CD14-positive monocyte (primary cell): ENCODE measurements at regions not wholly inside any gene's neighbourhood (a gene's known extent, or its start where the extent isn't known, plus 50 kb on each side); places are given as distances from the start of the nearest gene placed in this dataset.

ENCODE experiments used
- DNase-seq, 3 donors: peaks; one replicate each; pipeline ENCODE4 v3.0.0-alpha.2; 2011 to 2022
- H2AFZ ChIP-seq: 2 replicates; pipeline ENCODE4 v1.6.0; 2012; ENCODE audit warnings: mild to moderate bottlenecking, low read depth, low read length, inconsistent platforms; ENCODE audit not compliant: insufficient read depth, poor library complexity, severe bottlenecking
- H3K27ac ChIP-seq, 2 donors: 1 replicate in 1 of 2; 2 replicates in 1 of 2; pipeline ENCODE4 v1.5.1; 2012 to 2013; ENCODE audit warnings: low read length in 2 of 2, control low read depth in 1 of 2, inconsistent platforms in 1 of 2, low read depth in 1 of 2, mild to moderate bottlenecking in 1 of 2
- H3K27me3 ChIP-seq, 2 donors: one replicate each; pipeline versions ENCODE4 v1.6.0 to v1.6.1; 2011 to 2013; ENCODE audit warnings: low read length in 2 of 2; ENCODE audit not compliant: control insufficient read depth in 2 of 2, insufficient read depth in 2 of 2
- H3K36me3 ChIP-seq, 2 donors: replicated peaks in 1 of 2; 1 replicate in 1 of 2; 2 replicates in 1 of 2; pipeline versions ENCODE4 v1.5.1 to v1.6.1; 2012 to 2013; ENCODE audit warnings: low read length in 2 of 2, control low read depth in 1 of 2, inconsistent platforms in 1 of 2, mild to moderate bottlenecking in 1 of 2; ENCODE audit not compliant: insufficient read depth in 2 of 2, control insufficient read depth in 1 of 2
- H3K4me1 ChIP-seq, 2 donors: 1 replicate in 1 of 2; 2 replicates in 1 of 2; pipeline versions ENCODE4 v1.5.1 to v1.6.1; 2012 to 2013; ENCODE audit warnings: low read length in 2 of 2, control low read depth in 1 of 2, inconsistent platforms in 1 of 2, mild to moderate bottlenecking in 1 of 2, moderate library complexity in 1 of 2; ENCODE audit not compliant: insufficient read depth in 2 of 2, control insufficient read depth in 1 of 2
- H3K4me2 ChIP-seq: replicated peaks from 2 replicates; pipeline ENCODE3; 2012; ENCODE audit warnings: low read length, moderate library complexity, mild to moderate bottlenecking; ENCODE audit not compliant: poor library complexity, severe bottlenecking; ENCODE audit errors: extremely low read depth
- H3K4me3 ChIP-seq, 3 experiments: fragments of 200-600 bp in 1 of 3; sonication (generic) in 1 of 3; replicated peaks in 1 of 3; 1 replicate in 2 of 3; 2 replicates in 1 of 3; pipeline ENCODE4 v1.5.1; 2011 to 2013; ENCODE audit warnings: low read length in 3 of 3, mild to moderate bottlenecking in 3 of 3, control low read depth in 2 of 3, low read depth in 2 of 3, inconsistent platforms in 1 of 3, moderate library complexity in 1 of 3
- H3K79me2 ChIP-seq: 2 replicates; pipeline ENCODE4 v1.6.0; 2012; ENCODE audit warnings: mild to moderate bottlenecking, control low read depth, inconsistent platforms, low read length, moderate library complexity; ENCODE audit not compliant: insufficient read depth
- H3K9ac ChIP-seq: 2 replicates; pipeline ENCODE4 v1.6.0; 2017; ENCODE audit warnings: low read length, mild to moderate bottlenecking; ENCODE audit not compliant: insufficient read depth, poor library complexity, severe bottlenecking
- H3K9me3 ChIP-seq, 2 donors: replicated peaks in 1 of 2; 1 replicate in 1 of 2; 2 replicates in 1 of 2; pipeline versions ENCODE4 v1.5.1 to v1.6.1; 2012 to 2013; ENCODE audit warnings: low read length in 2 of 2, control low read depth in 1 of 2; ENCODE audit not compliant: control insufficient read depth in 1 of 2, insufficient read depth in 1 of 2
- H4K20me1 ChIP-seq: 2 replicates; pipeline ENCODE4 v1.6.0; 2012; ENCODE audit warnings: mild to moderate bottlenecking, low read length, control low read depth, moderate library complexity; ENCODE audit not compliant: insufficient read depth
- H3K27ac Mint-ChIP-seq, 7 donors: one replicate each; pipeline ENCODE4 v1.8.0; 2020; ENCODE audit warnings: mild to moderate bottlenecking in 7 of 7, mixed read lengths in 7 of 7, moderate library complexity in 6 of 7, inconsistent platforms in 2 of 7
- H3K27me3 Mint-ChIP-seq, 3 donors: one replicate each; pipeline ENCODE4 v1.8.0; 2021 to 2022; ENCODE audit warnings: low read depth in 3 of 3, mild to moderate bottlenecking in 3 of 3, mixed read lengths in 3 of 3, moderate library complexity in 3 of 3, inconsistent platforms in 1 of 3
- H3K36me3 Mint-ChIP-seq, 2 donors: one replicate each; pipeline ENCODE4 v1.8.0; 2020; ENCODE audit warnings: mixed read lengths in 2 of 2, inconsistent platforms in 1 of 2, mild to moderate bottlenecking in 1 of 2
- H3K4me1 Mint-ChIP-seq: one replicate; pipeline ENCODE4 v1.8.0; 2020; ENCODE audit warnings: mild to moderate bottlenecking, mixed read lengths
- H3K4me3 Mint-ChIP-seq, 2 donors: one replicate each; pipeline ENCODE4 v1.8.0; 2020; ENCODE audit warnings: mild to moderate bottlenecking in 2 of 2, mixed read lengths in 2 of 2, moderate library complexity in 1 of 2
- H3K9me3 Mint-ChIP-seq, 7 donors: one replicate each; pipeline ENCODE4 v1.8.0; 2020 to 2022; ENCODE audit warnings: mixed read lengths in 7 of 7, mild to moderate bottlenecking in 6 of 7, moderate library complexity in 6 of 7, inconsistent platforms in 2 of 7
- WGBS: methylation state at CpG from one replicate; pipeline ENCODE4 v1.1.5; 2013; ENCODE audit warnings: missing lambda C conversion rate; ENCODE audit not compliant: insufficient coverage; 5-methylcytosine and 5-hydroxymethylcytosine counted together
- intact Hi-C, 2 donors: fragments of 100-400 bp; cut with micrococcal nuclease; formaldehyde crosslinking; loops; one replicate each; pipeline versions ENCODE4 v1.15.0 to v1.15.1; 2023
- TF ChIP-seq, protein P1 (sequence below): fragments of 200-600 bp; IDR thresholded peaks from one replicate; pipeline ENCODE4 v1.8.0; 2022; ENCODE audit warnings: antibody characterized with exemption, mild to moderate bottlenecking

DNA sequence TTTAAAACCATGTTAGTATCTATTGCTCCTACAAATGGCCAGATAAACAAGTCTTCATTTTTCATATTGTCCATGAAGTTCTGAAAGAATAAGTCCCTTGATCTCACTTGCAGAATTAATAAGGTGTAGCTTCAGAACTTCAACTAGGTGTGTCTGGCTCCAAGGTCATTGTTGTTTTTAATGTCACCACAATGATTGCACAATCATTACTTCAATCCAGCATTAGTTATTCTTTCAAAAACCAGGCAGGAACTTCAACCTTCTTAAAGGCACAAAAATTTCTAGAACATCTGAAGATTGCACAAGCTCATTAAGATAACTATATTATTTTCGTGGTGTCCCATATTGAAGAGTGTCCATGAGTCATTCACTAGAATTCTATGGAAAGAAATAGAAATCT lies 1386.4 kb downstream of the CDH11 start:
- TF ChIP-seq, protein P1, sequence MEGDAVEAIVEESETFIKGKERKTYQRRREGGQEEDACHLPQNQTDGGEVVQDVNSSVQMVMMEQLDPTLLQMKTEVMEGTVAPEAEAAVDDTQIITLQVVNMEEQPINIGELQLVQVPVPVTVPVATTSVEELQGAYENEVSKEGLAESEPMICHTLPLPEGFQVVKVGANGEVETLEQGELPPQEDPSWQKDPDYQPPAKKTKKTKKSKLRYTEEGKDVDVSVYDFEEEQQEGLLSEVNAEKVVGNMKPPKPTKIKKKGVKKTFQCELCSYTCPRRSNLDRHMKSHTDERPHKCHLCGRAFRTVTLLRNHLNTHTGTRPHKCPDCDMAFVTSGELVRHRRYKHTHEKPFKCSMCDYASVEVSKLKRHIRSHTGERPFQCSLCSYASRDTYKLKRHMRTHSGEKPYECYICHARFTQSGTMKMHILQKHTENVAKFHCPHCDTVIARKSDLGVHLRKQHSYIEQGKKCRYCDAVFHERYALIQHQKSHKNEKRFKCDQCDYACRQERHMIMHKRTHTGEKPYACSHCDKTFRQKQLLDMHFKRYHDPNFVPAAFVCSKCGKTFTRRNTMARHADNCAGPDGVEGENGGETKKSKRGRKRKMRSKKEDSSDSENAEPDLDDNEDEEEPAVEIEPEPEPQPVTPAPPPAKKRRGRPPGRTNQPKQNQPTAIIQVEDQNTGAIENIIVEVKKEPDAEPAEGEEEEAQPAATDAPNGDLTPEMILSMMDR, result no peak
- no peaks in the 10 kb centered on the region for H3K27me3 ChIP-seq
- whole genome bisulfite sequencing, result no CpG with 5 or more reads among the region's 1 CpG
- peaks cover 0 to 3% (median 0%) of the 10 kb centered on the region in 7 donors for H3K9me3 Mint-ChIP-seq
- H3K27me3 Mint-ChIP-seq, result peaks cover 0 to 2% (median 2%) of the 10 kb centered on the region in 3 donors
- H3K36me3 Mint-ChIP-seq, result no peaks in the 10 kb centered on the region
- DNase-seq, result no peak
- intact Hi-C loops, result no loop called here
- H3K27ac ChIP-seq, result no peak overlapping the region
- H3K4me3 ChIP-seq, result no peak overlapping the region
- no peaks in the 10 kb centered on the region for H3K9me3 ChIP-seq
- H3K4me1 Mint-ChIP-seq, result no peaks in the 10 kb centered on the region
- H2AFZ ChIP-seq, result no peak overlapping the region
- no peak overlapping the region for H3K4me2 ChIP-seq
- no peaks in the 10 kb centered on the region for H3K4me1 ChIP-seq
- no peak overlapping the region for H3K4me3 Mint-ChIP-seq
- no peaks in the 10 kb centered on the region for H3K79me2 ChIP-seq
- no peaks in the 10 kb centered on the region for H4K20me1 ChIP-seq
- H3K36me3 ChIP-seq, result no peaks in the 10 kb centered on the region
- no peak overlapping the region for H3K9ac ChIP-seq
- H3K27ac Mint-ChIP-seq, result no peak overlapping the region

DNA sequence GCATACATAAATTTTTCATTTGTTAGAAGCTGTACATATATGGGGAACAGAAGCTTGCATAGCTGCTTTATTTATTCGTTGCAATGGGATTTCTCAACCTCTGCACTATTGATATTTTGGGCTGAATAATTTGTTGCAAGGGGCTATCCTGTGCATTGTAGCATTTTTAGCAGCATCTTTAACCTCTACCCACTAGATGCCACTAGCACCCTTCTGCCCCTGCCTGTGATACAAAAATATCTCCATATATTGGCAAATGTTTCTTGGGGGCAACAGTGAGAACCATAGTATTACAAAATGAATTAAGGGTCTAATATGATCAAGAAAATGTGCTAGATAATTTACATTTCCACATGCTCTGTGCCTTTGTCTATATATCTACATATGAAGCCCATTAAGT lies 1401.0 kb downstream of the CDH11 start:
- Histone ChIP-seq H3K9ac (no peak overlapping the region), H2AFZ (no peak overlapping the region), H3K79me2 (no peaks in the 10 kb centered on the region), H3K4me2 (no peak overlapping the region), H4K20me1 (no peaks in the 10 kb centered on the region), H3K27me3 (no peaks in the 10 kb centered on the region), H3K9me3 (no peaks in the 10 kb centered on the region), H3K36me3 (no peaks in the 10 kb centered on the region), H3K4me3 (no peak overlapping the region), H3K27ac (no peak overlapping the region), H3K4me1 (no peaks in the 10 kb centered on the region)
- peaks cover 0 to 5% (median 0%) of the 10 kb centered on the region in 7 donors for H3K9me3 Mint-ChIP-seq
- H3K4me1 Mint-ChIP-seq, result no peaks in the 10 kb centered on the region
- TF ChIP-seq, protein P1, result no peak
- no peak overlapping the region for H3K4me3 Mint-ChIP-seq
- intact Hi-C loops, result no loop called here
- no peak overlapping the region for H3K27ac Mint-ChIP-seq
- WGBS, result no CpG with 5 or more reads among the region's 1 CpG
- no peak for DNase-seq
- no peaks in the 10 kb centered on the region for H3K36me3 Mint-ChIP-seq
- no peaks in the 10 kb centered on the region for H3K27me3 Mint-ChIP-seq
